ENCODE measurements at regions not wholly inside any gene's neighbourhood (a gene's known extent, or its start where the extent isn't known, plus 50 kb on each side); places are given as distances from the start of the nearest gene placed in this dataset.
"Not testable (repeated sequence)": the region's sequence is repeated elsewhere in the genome, so short reads cannot be mapped to it uniquely, and the experiment has no call there.

DNA sequence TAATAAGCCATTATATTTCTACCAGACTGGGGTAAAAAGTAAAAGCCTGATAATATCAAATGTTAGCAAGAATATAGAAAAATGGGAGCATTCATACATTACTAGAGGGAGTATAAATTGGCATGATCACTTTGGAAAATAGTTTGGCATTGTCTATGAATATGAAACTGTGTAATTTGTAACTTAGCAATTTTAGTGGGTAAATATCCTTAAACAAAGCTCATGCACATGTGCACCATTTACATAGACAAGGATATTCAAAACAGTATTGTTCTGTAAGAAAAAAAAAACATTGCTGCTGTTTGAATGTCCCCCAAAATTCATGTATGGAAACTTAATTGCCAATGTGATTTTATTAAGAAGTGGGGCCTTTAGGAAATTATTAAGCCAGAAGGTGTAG is 166.4 kb upstream of the SLC27A6 start:
- DNase-seq (ENCODE audit: low spot score) = no peak

DNA sequence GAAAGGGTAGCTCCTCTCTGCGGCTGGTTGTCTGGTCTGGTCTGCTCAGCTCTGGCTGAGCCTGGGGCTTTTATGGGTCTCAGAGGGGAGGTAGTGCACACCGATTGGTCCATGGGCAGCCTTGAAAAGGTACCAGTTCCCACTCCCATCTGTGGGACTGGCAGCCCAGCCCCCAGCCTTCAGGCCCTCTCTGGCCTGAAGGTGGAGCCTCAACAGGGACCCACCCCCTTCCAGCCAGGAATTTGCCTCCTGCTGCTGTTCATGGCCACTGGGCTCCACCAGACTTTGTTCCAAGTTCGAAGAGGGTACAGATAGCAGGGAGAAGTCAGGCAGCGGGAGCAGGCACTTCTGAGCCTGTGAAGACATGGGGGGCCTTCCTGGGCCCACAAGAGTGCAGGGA is 165.3 kb upstream of the SLC27A6 start:
- DNase-seq (ENCODE audit: low spot score) = no peak

DNA sequence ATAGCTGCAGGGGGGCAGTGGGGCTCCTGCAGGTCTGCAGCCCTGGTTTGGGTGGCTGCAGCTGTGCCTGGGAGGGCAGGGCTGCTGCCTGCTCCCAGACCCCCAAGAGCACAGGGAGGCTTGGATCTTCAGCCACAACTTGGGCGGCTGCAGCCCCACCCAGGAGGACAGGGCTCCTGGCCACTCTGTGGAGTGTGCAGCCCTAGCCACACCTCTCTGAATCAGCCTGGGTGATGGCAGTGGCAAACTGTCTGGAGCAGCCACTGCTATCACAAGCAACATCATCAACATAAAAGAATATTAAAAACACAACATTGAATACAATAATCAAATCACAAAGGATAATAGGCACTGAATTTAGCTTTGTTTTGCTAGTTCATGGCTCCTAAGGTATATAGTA is 164.9 kb upstream of the SLC27A6 start:
- no peak for DNase-seq (ENCODE audit: low spot score)

DNA sequence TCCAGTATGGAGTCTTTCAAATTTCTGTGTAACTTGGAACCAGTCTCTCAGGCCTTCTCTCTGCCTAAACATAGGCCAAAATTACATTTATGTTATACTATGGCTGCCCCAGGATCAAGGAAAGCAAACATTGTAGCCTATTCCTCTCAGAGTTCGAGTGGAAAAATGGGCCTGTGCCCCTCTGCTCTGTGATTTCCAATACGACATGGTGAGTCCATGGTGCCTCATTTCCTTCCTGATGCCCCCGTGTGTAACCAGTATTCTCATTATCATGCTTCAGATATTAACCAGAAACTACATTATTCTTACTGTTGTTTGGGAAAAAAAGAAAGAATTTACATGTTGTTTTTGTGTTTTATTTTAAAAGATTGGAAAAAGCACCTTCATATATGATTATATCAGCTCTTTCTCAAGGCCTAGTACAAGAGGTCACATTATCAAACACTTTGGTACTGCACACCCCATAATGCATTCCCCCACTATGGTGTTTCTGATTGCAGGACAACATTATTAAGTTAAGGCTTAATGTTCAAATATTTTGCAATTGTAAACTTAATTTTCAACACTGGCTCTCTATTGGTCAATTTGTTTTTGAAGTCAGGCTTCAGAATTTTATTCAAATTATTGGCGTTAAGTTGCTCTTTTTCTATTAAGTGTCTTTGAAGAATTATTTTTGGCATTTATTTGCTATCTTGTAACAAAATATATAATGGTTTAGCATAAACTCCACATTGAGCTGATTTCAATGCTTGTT is 151.8 kb upstream of the SLC27A6 start:
- no peak for DNase-seq (ENCODE audit: low spot score)

DNA sequence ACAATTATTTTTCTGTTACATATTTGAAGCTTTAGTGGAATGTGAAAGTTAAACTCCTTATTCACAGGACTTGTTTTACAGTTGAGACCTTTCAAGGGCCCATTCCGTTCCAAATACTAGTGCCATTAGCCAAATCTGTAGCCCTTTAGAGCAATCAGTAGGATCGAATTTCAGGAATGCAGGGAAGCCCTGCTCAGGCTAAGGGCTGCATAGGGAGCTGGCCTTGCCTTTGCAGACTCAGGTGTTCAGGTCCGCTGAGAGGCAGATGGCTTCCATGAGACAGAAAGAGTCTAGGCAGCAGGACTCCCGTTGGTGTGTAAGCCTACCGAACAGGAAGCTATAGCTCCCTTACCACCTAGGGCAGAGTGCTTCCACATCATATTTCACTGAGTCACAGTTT is 150.1 kb upstream of the SLC27A6 start:
- DNase-seq (ENCODE audit: low spot score) = peak; percentile 68

DNA sequence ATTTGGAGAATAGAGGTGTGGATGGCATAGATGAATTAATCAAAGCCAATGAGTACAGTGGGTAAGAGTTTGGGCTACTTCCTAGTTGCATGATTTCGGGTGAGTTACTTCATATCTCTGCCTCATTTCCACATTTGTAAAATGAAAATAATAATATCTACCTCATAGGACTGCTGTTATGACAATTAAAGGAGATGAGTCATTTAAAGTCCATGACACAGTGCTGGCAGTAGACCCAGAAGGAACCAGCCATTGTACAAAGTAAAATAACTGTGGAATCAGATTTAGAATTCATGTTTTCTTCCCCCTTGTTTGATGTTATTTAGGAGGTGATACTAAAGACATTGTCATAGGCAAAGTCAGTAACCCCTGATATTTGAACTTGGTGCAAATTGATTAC is 139.5 kb upstream of the SLC27A6 start:
- DNase-seq (ENCODE audit: low spot score) = no peak

DNA sequence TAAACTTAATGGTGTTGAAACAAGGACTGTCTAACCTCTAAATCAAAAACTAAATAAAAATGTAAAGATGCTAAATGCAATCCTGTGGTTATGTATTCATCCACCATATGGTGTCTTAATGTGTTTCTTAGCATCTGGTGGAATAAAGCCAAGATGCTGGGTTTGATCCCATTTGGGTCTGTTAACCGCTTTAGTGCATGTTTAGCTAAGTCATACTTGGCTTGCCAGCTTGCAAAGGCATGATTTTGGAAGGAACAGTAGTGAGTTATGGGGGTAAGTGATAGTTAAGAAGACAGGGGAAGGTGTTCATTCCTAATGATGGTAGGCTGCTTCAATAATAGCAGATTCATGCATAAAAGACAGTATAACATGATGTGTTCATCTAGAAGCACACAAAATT is 139.0 kb upstream of the SLC27A6 start:
- no peak for DNase-seq (ENCODE audit: low spot score)

DNA sequence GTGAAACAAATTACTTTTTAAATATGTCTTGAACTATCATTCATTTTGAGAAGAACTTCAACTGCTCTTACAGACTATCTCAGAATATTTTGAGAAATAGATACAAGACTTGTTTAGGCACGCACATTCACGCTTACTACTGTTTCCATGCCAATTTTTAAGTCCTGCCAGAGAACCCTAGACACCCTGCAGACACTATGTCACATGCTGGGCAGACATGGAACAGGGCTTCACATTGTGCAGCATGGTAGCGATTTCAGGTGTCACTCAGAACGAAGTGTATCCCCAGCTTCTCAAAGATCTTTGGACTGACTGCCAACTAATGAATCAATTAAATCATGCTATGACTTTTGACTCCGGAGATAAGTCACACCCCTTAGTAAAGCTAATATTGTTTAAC is 128.7 kb upstream of the SLC27A6 start:
- no peak for DNase-seq (ENCODE audit: low spot score)

DNA sequence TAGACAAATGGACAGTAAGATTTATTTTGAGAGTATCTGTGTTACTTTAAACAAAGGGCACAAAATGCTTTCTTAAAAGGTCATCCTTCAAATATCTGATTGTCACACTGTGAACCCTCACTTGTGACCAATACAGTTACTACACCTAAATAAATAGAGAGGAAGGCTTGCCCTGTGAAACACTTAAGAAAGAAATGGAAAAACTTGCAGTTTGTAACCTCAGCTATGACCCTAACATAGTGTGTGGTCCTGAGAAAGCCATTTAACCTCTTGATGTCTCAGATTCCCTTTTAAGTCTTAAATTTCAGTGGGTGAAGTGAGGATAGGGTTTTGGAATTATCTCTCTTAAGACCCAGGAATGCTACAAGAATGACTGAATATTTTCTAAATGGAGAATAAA is 126.7 kb upstream of the SLC27A6 start:
- no peak for DNase-seq (ENCODE audit: low spot score)

DNA sequence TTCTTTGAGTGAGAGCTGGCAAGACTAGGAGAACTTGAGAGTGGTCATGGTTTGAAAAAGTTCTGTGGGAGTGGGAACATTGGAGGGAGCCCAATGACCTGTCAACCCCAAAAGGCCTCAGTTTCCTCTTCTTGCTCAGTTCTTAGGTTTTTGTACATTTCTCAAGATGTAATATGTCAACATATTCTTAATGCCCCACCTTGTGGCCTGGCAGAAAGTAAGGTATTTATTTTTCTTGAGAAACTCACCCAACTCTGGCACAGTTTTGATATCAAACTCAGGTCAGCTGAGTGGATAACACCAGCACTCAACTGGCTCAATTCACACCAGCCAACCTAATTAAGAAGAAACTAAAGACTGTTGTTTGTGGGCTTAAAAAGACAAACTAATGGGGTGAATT is 123.0 kb upstream of the SLC27A6 start:
- DNase-seq (ENCODE audit: low spot score) = no peak

DNA sequence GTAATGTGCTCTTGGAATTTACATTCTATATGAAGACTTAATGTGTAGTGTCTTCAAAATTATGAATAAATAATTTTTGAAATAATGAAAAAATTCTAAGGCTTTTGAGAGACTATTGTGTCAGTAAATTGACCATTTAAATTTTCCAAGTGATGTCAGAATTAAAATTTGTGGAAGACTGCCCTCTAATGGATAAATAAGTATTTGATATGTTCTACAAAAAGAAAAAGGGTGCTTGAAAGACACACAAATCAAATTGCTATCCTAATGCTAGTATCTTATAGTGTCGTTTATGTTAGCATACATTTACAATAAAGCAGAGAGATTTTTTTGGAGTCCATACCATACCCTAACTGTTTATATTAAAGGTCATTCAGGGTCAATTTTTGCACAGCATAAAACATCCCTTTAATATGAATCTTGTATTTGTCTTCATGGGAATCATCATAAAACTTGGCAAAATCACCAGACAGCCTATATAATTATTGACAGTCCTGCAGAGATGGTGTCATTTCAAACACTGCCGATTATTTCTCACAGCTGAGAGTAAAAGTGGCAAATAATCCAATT is 120.8 kb upstream of the SLC27A6 start:
- peak; percentile 10 for DNase-seq (ENCODE audit: low spot score)

DNA sequence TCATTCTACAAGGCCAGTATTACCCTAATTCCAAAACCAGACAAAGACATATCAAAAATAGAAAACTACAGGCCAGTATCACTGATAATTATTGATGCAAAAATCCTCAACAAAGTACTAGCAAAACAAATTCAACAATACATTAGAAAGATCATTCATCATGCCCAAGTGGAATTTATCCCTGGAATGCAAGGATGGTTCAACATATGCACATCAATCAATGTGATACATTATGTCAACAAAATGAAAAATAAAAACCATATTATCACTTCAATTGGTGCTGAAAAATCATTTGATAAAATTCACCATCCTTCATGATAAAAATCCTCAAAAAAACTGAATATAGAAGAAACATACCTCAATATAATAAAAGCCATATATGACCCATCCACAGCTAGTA is 115.2 kb upstream of the SLC27A6 start:
- DNase-seq (ENCODE audit: low spot score) = no peak

DNA sequence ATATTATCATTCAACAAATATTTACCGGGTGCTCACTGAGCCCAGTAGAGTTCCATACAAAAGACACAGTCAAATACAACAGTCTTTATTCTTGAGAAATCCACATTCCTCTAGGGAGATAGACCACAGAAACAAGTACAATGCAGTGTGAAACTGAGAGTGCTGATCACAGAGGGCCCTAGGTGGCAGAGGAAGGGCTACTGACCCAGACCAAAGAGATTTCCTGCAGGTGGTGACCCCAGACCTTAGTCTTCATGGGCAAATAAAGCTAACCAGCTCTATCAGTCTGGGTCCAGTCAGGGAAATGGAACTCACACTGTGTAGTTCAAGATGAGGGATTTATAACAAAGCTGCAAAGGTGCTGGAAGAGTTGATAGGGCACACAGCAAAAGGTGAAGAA is 110.4 kb upstream of the SLC27A6 start:
- no peak for DNase-seq (ENCODE audit: low spot score)

DNA sequence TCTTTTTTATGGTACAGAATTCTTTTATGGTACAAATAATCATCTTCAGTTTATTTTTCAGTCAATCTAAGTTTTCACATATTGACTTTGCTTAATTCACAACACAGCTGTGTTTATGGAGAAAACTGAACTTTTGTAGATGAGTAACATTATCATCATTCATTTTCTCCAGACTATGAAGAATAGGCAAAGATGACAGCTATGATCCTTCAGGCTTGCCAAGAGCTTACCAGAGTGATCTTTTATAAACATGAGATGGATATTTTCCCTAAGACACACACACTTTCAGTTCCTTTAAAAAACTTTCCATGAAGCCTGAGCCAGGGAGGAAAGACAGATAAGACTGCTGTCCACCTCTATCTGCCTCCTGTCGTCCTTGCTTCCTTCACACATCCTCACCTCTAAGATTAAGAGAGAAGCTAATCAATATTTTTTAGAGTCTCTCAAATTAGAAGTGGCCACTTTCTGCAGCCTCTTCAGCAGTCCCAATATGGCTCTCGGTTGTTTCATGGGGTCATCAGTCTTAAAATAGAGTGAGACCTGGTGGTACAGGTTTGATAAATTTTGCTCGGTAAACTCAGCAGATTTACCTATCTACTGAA is 108.1 kb upstream of the SLC27A6 start:
- no peak for DNase-seq (ENCODE audit: low spot score)

DNA sequence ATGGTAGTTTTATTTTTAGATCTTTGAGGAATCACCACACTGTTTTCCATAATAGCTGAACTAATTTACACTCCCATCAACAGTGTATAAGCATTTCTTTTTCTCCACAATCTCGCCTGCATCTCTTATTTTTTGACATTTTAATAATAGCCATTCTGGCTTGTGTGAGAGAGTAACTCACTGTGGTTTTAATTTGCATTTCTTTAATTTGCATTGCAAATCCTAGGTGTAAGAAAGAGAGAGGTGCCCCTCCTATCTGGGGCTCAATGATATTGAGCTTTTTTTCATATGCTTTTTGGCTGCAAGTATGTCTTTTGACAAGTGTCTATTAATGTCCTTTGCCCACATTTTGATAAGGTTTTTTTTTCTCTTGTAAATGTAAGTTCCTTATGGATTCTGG is 106.3 kb upstream of the SLC27A6 start:
- DNase-seq (ENCODE audit: low spot score) = no peak

DNA sequence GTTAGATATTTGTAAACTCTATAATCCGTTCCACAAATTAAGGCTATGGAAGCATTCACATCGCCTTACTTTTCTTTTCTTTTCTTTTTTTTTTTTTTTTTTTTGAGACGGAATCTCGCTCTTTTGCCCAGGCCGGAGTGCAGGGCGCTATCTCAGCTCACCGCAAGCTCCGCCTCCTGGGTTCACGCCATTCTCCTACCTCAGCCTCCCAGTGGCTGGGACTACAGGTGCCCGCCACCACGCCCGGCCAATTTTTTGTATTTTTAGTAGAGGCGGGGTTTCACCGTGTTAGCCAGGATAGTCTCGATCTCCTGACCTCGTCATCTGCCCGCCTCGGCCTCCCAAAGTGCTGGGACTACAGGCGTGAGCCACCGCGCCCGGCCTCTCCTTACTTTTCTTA is 104.1 kb upstream of the SLC27A6 start:
- DNase-seq (ENCODE audit: low spot score) = not testable (repeated sequence)

DNA sequence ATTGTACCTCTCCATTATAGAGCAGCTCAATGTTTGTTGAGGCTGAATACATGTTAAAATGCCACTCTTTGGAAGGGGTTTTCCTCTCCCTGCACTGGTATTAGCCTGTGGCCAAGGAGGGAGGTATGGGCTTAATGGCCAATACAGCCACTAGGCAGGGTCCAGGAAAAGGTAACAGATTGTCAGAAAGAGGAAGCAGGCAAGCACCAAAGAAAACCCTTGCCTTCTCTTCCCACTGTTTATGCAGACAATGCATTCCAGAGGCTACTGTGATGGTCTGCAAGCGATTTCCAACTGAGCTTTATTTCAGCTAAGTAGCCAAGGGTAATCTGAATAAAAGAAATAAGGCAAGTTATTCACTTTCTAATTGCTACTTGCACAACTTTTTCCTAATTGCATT is 95.3 kb upstream of the SLC27A6 start:
- peak; percentile 21 for DNase-seq (ENCODE audit: low spot score)

DNA sequence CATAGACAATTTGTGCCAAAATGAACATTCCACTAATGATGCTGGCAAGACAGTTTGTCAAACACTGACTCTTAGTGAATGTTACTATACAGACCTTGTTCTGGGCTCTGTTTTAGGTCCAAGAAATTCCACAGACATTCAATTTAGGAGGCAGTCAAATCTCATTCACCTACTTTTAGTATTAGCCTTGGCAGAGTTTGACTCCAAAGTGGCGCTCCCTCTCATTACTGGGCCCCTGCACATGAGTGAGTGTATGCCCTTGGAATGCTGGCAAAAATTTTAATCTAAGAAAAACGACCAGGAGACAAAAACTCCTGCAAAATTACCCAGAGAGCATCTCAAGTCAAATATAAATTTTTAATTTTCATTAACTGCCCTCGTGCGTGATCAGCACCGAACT is 94.9 kb upstream of the SLC27A6 start:
- DNase-seq (ENCODE audit: low spot score) = no peak

DNA sequence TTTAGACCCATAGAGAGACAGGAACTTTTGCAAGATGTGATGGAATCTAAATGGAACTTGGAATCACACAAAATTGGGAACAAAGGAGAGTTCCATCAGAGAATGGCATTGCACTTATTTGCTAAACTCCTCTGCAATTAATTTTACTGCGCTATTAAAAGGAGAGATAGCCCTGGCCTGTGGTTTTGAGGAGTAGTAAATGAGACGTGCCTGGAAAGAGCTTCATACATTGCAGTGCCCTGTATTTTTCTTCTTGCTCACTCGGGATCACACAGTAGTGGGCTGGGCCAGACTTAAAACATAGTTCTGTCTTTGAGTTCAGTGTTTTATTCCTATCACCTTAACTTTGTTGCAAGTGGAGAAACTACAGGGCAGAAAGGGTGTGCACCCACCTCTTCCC is 94.4 kb upstream of the SLC27A6 start:
- DNase-seq (ENCODE audit: low spot score) = no peak

DNA sequence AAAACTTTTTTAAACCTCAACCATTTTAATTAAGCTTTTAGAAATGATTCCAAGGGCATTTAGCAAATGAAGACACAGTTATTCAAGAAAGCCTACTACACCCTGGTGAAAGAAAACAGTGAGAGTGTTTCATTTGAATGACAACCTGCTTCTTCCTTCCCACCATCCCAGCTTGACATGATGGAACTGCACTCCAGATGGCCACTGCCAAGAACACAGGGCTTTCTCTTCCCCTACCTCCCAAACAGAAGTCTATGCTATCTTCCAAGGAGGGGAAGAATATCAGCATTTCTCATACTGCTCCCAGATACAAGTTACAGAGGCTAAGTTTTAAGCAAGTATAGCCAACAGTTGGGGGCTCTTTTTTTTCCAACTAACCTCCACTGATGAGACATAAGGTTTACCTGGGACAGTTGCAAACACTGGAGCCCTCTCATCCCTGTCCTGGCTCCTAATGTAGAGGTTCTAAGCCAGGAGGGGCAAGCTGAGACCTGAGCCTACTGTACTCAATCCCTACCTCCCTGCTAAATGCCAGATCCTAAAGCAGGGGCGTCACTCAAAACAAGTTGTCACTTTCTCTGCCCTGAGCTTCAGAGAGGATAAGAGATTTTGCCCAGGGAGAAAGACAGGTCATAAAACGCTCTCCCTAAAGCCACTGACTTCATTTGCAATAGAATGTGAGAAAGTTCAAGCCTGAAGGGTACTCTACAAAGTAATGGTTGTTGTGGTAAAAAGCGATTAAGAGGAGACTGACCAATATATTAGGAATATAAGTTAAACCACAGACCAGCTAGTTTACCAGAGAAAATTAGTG is 88.5 kb upstream of the SLC27A6 start:
- DNase-seq (ENCODE audit: low spot score) = no peak

DNA sequence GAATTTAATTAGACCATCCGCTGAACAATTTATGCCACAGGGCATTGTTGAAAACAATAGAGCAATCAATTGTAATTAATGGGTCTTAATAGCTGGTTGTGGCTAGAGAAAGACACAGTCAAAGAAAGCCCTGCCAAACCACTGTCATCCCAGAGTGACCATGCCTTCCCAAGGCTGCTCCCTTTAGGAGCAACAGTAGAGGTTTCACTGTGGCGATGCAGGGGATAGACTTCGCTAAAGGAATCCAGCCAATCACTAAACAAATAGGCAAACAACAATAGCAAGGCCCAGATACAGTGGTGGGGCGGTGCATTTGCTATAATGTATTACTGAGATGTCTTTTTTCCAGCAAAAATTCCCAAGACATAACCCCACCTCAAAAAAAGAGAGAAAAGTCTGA is 87.8 kb upstream of the SLC27A6 start:
- peak; percentile 17 for DNase-seq (ENCODE audit: low spot score)

DNA sequence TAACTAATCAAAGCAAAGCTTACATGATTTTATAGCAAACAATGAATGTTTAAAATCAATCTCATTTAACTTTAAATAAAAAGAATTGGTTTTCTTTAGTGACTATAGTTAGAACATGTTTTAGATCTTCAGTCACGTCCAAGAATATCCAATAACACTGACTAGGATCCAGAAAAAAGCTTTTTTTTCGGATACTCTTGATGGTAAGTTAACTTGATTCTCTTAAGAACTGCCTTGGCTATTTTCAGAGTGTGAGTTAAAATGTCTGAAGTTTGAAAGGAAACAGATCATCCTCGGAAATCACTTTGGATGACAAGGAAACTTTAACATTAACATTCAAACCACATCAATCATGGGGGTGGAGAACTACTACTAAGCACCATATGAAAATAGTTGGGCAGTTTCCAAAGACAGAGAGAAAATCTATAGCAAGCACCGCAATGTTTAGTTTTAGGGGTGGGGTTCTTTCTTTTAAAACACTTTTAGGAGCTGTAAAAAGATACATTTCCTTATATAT is 83.7 kb upstream of the SLC27A6 start:
- no peak for DNase-seq (ENCODE audit: low spot score)

All from iPS-NIHi11 (cell line).